Glutamatergic neuron (in vitro differentiated cells): ENCODE measurements at regions not wholly inside any gene's neighbourhood (a gene's known extent, or its start where the extent isn't known, plus 50 kb on each side); places are given as distances from the start of the nearest gene placed in this dataset.

Experiments used
- DNase-seq: peaks from one replicate; pipeline ENCODE4 v3.0.0; 2022
- H3K27ac Mint-ChIP-seq: one replicate; pipeline ENCODE4 v1.8.0; 2020; ENCODE audit warnings: mild to moderate bottlenecking, mixed read lengths, inconsistent platforms; ENCODE audit not compliant: unreplicated experiment
- H3K27me3 Mint-ChIP-seq: one replicate; pipeline ENCODE4 v1.8.0; 2020; ENCODE audit warnings: mild to moderate bottlenecking, moderate library complexity, mixed read lengths, inconsistent platforms; ENCODE audit not compliant: unreplicated experiment
- H3K36me3 Mint-ChIP-seq: one replicate; pipeline ENCODE4 v1.8.0; 2020; ENCODE audit warnings: mild to moderate bottlenecking, mixed read lengths, inconsistent platforms; ENCODE audit not compliant: unreplicated experiment
- H3K4me1 Mint-ChIP-seq: one replicate; pipeline ENCODE4 v1.8.0; 2020; ENCODE audit warnings: mild to moderate bottlenecking, low read depth, mixed read lengths, inconsistent platforms; ENCODE audit not compliant: unreplicated experiment
- H3K4me3 Mint-ChIP-seq: one replicate; pipeline ENCODE4 v1.8.0; 2020; ENCODE audit warnings: mild to moderate bottlenecking, mixed read lengths, inconsistent platforms; ENCODE audit not compliant: unreplicated experiment
- H3K9me3 Mint-ChIP-seq: one replicate; pipeline ENCODE4 v1.8.0; 2020; ENCODE audit warnings: mild to moderate bottlenecking, moderate library complexity, mixed read lengths, inconsistent platforms; ENCODE audit not compliant: unreplicated experiment
- TF ChIP-seq, protein P1 (sequence below): fragments of 200-600 bp; sonication (generic); IDR thresholded peaks from one replicate; pipeline ENCODE4 v1.5.0; 2021; ENCODE audit not compliant: partially characterized antibody, unreplicated experiment

GRCh38 chr11:95456714-95457491 lies 225.9 kb upstream of the SESN3 start:
- no peak overlapping the region for H3K27ac Mint-ChIP-seq
- H3K27me3 Mint-ChIP-seq: peaks cover 2% of the 10 kb centered on the region
- H3K36me3 Mint-ChIP-seq: peaks cover 9% of the 10 kb centered on the region
- TF ChIP-seq, protein P1, sequence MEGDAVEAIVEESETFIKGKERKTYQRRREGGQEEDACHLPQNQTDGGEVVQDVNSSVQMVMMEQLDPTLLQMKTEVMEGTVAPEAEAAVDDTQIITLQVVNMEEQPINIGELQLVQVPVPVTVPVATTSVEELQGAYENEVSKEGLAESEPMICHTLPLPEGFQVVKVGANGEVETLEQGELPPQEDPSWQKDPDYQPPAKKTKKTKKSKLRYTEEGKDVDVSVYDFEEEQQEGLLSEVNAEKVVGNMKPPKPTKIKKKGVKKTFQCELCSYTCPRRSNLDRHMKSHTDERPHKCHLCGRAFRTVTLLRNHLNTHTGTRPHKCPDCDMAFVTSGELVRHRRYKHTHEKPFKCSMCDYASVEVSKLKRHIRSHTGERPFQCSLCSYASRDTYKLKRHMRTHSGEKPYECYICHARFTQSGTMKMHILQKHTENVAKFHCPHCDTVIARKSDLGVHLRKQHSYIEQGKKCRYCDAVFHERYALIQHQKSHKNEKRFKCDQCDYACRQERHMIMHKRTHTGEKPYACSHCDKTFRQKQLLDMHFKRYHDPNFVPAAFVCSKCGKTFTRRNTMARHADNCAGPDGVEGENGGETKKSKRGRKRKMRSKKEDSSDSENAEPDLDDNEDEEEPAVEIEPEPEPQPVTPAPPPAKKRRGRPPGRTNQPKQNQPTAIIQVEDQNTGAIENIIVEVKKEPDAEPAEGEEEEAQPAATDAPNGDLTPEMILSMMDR: no peak
- peaks cover 2% of the 10 kb centered on the region for H3K9me3 Mint-ChIP-seq
- H3K4me3 Mint-ChIP-seq: no peak overlapping the region
- H3K4me1 Mint-ChIP-seq: no peaks in the 10 kb centered on the region
- DNase-seq: no peak

DNA sequence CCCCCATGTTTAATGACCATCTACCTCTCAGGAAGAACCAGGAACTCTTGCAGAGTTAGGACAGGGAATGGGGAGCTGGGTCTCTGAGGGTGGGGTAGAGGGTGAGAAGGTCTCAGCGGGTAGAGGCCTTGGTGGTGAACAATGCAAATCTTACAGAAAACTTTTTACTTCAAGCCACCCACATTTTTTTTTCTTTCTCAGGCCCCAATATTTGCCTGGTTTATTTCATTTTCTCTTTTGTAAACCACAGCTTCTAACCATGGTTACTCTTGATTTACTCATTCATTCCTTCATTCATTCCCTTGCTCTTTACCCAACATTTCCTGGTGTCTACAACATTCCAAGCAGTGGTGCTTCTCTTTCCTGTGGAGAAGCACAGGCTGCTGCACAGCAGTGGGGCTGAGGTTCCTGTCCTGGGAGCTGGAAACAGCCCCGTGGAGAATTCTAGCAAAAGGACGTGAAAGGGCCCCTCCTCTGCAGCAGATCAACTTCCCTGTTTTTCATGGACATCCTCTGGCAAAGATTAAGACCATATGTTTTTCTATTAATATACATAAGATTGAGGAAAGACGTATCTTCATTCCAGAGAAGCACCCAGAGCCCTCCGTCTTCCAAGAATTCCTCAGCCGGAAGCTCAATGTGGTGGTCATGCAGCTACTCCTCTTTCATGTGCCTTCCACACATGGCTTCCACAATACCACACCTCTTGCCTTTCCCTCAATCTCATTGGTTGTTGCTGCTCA lies 224.4 kb upstream of the SESN3 start:
- H3K36me3 Mint-ChIP-seq: peaks cover 4% of the 10 kb centered on the region
- no peak for DNase-seq
- H3K27ac Mint-ChIP-seq: no peak overlapping the region
- no peak overlapping the region for H3K4me3 Mint-ChIP-seq
- peaks cover 2% of the 10 kb centered on the region for H3K9me3 Mint-ChIP-seq
- peaks cover 2% of the 10 kb centered on the region for H3K27me3 Mint-ChIP-seq
- TF ChIP-seq, protein P1: no peak
- no peaks in the 10 kb centered on the region for H3K4me1 Mint-ChIP-seq

- Mint-ChIP-seq H3K4me1 (no peaks in the 10 kb centered on the region), H3K36me3 (peaks cover 4% of the 10 kb centered on the region), H3K4me3 (no peak overlapping the region), H3K9me3 (no peaks in the 10 kb centered on the region), H3K27ac (no peak overlapping the region), H3K27me3 (peaks cover 2% of the 10 kb centered on the region)
- TF ChIP-seq, protein P1: no peak
- no peak for DNase-seq
These were observed 222.7 kb upstream of the SESN3 start for GRCh38 chr11:95453616-95454171.

- TF ChIP-seq, protein P1: no peak
- peaks cover 3% of the 10 kb centered on the region for H3K36me3 Mint-ChIP-seq
- peaks cover 2% of the 10 kb centered on the region for H3K27me3 Mint-ChIP-seq
These were observed 220.7 kb upstream of the SESN3 start for GRCh38 chr11:95451682-95452081.

More at GRCh38 chr11:95451682-95452081, 220.7 kb upstream of the SESN3 start:
- Mint-ChIP-seq H3K4me3 (no peak overlapping the region), H3K27ac (no peak overlapping the region), H3K9me3 (no peaks in the 10 kb centered on the region), H3K4me1 (no peaks in the 10 kb centered on the region)
- DNase-seq: no peak
